NCI-H2081 treated with DMSO at 0.1 percent for 48 hours (cell line): ENCODE measurements at regions not wholly inside any gene's neighbourhood (a gene's known extent, or its start where the extent isn't known, plus 50 kb on each side); places are given as distances from the start of the nearest gene placed in this dataset.
"Not testable (repeated sequence)": the region's sequence is repeated elsewhere in the genome, so short reads cannot be mapped to it uniquely, and the experiment has no call there.

Experiments
- DNase-seq: peaks from one replicate; lab custom pipeline; 2025; lab: John Stamatoyannopoulos, UW

GRCh38 chr11:133638921-133639320, 106.6 kb upstream of the OPCML start:
- DNase-seq = no peak

GRCh38 chr11:133636711-133637355, 104.5 kb upstream of the OPCML start:
- DNase-seq = no peak

DNA sequence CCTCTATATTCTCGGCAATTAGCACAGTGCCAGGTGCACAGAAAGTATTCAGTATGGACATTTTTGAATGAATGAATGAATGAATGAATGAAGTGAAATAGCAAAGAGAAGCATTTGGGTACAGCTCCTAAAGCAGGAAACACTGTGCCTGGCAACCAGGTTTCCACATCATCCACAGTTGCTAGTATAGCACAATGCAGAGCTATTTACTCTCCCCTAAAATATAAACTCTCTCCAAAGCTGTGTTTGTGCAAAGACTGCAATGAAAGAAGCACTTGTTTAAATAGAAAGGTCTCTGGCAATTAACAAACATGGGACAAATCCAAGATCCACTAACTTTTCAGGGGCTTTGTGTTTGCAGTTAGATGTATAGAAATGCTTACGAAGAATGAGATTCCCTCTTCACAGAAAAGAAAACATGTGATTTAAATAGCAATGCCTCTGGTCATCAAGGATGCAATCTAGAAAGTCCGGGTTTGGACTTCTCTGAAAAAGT, 103.0 kb upstream of the OPCML start:
- DNase-seq = no peak

DNA sequence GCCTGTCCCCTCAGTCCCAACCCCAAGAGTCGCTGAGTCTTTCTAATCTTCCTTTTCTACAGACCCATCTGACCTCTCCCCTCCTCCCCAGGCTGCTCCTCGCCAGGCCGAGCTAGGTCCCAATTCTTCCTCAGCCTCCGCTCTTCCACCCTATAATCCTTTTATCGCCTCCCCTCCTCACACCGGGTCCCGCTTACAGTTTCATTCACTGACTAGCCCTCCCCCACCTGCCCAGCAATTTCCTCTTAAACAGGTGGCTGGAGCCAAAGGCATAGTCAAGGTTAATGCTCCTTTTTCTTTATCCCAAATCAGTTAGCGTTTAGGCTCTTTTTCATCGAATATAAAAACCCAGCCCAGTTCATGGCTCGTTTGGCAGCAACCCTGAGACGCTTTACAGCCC, 96.1 kb upstream of the OPCML start:
- DNase-seq = not testable (repeated sequence)

GRCh38 chr11:133621611-133622010, 89.3 kb upstream of the OPCML start:
- DNase-seq = no peak

DNA sequence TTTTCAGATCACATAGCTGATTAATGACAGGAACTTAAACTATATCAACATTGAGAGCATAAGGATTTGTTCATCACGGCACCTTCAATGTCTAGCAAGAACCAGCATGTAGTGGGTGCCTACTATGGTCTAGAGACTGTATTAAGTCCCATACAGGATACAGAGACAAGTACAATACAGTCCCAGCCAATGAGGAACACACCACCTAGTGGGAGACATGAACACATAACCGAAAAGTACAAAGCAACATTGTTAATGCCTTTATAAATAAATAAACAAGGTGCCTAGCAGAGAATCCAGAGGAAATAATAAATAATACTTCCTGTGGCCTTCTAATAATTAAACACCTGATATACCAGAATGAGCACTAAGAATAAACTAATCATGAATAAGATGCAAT, 87.7 kb upstream of the OPCML start:
- DNase-seq = peak; percentile 15

- DNase-seq = no peak
Measured at GRCh38 chr11:133619397-133619796, 87.1 kb upstream of the OPCML start.

GRCh38 chr11:133618544-133618943, 86.2 kb upstream of the OPCML start:
- no peak for DNase-seq

GRCh38 chr11:133608496-133608895, 76.2 kb upstream of the OPCML start:
- no peak for DNase-seq

DNA sequence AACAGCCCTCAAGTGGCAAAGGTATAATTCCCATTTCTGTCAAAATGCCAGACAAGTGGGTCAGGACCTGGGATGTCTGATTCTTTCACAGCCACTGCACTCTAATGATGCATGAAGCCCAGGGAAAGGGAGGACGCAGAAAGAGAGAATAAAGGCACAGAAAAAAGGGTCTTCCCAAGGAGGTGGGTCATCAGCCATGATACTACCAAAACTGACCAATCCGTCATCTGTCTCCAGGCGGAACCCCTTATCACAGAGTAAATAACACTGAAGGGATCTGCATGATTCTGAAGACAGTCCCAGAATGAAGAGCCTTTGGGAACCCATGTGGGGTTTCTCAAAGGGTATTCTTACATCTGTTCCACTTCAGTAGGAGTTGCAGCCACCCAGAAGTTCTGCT, 73.8 kb upstream of the OPCML start:
- no peak for DNase-seq

DNA sequence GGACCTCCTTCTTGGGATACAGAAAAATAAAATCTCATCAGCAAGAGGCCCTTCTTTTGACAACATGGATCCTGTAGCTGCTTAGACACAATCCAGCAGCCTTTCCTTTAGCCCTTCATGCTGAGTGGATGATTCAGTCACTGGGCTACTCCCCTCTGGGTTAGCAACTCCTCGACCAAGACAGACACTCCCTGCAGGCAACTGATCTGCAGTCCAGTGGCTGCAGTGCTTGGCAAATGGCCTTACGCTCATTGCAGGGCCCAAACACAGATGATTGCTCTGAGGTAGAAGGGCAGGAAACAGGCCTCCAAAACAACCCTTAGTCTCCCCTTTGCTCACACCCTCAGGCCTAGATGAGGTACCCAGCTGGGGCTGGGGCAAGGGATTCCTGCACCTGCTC, 73.2 kb upstream of the OPCML start:
- DNase-seq = no peak

- DNase-seq = no peak
Measured at GRCh38 chr11:133601641-133602040, 69.3 kb upstream of the OPCML start.

GRCh38 chr11:133600786-133601185, 68.5 kb upstream of the OPCML start:
- DNase-seq = no peak

DNA sequence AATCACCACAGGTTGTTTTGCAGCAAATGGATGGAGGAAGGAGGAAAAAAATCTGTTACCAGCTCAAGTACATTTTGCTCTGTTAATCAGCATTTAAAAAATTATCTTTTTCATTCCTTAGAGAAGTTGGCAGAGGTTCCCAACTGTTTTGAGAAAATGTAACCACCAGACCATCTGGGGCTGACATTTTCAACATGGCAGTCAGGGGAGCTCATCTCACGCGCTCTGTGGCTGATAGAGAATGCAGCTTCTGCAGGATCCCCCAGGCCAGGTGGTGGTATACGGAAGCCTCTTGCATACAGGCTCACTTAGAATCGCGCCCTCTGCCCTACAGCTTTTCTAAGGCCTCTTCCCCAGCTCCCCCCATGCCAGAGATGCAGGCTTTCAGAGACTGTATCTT, 68.0 kb upstream of the OPCML start:
- DNase-seq = no peak

- DNase-seq = no peak
Measured at GRCh38 chr11:133598906-133599305, 66.6 kb upstream of the OPCML start.

- DNase-seq = no peak
Measured at GRCh38 chr11:133597236-133597635, 64.9 kb upstream of the OPCML start.

DNA sequence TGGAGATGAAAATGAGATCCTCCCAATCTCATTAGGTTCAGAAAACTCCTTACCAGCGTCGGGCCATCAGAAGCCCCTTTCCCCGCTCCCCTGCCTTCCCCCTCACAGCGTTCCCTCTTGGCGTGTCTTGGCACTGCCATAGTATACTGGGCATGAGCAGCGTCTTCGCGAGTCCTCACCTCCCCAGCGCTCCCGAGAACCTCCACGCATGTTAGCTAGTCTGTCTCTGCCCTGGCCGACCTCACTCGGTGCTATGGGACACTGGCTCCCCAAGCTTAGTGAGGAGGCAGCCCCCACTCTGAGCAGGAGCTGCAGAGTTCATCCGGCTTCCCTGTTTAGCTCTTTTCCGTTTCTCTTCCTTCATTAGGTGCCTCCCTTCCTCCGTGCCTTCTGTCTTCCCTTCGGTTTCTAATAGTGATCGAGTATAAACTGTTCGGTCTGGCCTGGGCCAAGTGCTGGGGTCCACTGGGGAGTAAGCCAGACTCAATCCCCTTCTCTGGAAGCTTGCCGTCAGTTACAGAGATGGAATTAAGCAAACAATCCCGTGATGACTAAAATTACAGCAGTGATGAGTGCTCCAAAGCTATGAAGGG, 63.8 kb upstream of the OPCML start:
- no peak for DNase-seq

- no peak for DNase-seq
Measured at GRCh38 chr11:133593036-133593435, 60.7 kb upstream of the OPCML start.

DNA sequence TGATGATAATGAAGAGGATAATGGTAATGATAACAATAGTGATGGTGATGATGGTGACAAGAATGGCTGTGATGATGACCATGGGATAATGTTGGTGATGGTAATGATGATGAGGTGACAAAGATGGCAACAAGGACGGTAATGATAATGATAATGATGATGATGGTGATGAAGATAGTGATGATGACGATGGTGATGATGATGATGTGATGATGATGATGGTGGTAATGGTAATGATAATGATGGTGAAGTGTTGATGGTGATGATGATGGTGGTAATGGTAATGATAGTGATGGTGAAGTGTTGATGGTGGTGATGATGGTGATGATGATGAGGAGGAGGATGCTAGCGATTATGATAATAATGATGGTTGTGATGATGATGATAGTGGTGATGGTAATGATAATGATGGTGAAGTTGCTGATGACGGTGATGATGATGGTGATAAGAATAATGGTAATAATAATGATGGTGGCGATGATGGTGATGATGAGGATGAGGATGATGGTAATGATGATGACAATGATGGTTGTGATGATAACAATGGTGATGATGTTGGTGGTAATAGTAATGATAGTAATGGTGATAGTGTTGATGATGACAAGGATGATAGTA, 54.7 kb upstream of the OPCML start:
- no peak for DNase-seq

GRCh38 chr11:133582750-133583149, 50.4 kb upstream of the OPCML start:
- no peak for DNase-seq

DNA sequence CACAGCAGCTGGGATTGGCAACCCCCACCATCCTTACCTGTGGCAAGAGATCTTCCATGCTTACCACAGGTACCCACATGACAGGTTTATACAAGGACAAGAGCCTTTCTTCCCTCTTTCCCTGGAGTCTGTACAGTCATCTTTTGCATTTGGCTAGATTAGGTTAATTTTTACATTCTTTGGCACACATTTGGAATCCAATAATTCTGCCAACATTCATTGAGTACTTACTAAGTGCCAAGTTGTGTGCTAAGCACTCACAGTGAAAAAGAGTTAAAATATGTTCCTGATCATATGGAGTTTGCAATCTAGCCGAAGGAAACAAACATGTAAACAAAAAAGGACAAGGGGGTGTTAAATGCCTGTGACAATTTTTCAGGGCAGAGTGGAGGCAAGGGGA, 50.0 kb upstream of the OPCML start:
- DNase-seq = no peak
